ENCODE measurements at regions not wholly inside any gene's neighbourhood (a gene's known extent, or its start where the extent isn't known, plus 50 kb on each side); places are given as distances from the start of the nearest gene placed in this dataset.
"Not testable (repeated sequence)": the region's sequence is repeated elsewhere in the genome, so short reads cannot be mapped to it uniquely, and the experiment has no call there.

DNA sequence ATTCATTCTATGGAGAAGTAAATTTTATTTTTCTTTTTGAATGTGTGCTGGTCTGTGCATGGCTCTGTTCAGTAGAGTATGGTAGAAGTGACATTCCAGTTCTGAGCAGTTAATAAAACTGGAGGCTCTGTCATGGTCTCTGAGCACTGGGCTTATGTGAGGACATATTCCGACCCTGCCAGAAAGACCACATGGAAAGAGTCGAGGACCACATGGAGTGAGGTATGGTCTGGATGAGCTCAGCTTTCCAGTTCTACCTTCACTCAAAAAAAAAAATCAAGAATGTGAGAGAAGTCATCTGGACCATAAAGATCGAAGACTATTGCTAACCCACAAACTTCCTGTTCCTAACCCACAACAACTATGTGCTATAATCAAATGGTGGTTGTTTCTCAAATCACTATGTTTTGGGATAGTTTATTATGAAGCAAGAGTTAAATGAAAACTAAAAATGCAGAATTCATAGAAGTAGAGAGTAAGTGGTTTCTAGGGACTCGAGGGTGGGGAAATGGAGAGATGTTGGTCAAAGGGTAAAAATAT, 534.2 kb upstream of the ANO5 start:
- no peak for DNase-seq (ENCODE audit: low read depth in 1 of 2, low spot score in 1 of 2)
- TF ChIP-seq JUND (IDR thresholded peaks at IDR 0.05; ENCODE audit: low read depth) = no peak

DNA sequence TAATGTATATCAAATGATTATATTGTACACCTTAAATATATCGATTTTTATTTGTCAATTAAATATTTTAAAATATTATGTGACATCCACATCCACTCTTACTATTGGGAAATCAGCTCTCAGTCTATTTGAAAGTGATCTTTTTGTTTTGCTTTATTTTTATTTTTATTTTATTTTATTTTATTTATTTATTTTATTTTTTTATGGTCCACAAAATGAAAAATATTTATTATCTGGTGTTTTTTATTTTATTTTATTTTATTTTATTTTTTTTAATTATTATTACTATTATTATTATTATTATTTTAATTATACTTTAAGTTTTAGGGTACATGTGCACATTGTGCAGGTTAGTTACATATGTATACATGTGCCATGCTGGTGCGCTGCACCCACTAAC, 533.5 kb upstream of the ANO5 start:
- DNase-seq (ENCODE audit: low read depth in 1 of 2, low spot score in 1 of 2); in situ Hi-C loops (cut with HindIII; ENCODE audit: low pct_unique_long_range_greater_than_20kb, low sequenced_read_pairs): not testable (repeated sequence)

More for the DNA sequence above, 534.2 kb upstream of the ANO5 start:
- in situ Hi-C loops (cut with HindIII; ENCODE audit: low pct_unique_long_range_greater_than_20kb, low sequenced_read_pairs) = no loop called here

DNA sequence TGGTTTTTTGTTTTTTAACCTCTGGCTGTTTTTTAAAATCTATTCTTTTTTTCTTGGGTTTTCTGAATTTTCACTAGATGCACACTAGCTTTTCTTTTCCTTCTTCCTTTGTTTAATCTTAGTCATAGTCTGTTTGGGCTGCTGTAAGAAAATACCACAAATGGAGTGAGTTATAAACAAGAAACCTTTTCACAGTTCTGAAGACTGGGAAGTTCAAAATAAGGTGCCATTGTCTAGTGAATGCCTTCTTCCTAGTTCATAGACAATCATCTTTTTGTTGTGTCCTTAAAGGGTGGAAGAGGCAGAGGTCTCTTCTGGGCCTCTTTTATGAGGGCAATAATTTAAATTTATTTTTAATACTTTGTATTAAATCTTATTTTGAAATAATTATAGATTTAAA, 532.9 kb upstream of the ANO5 start:
- in situ Hi-C loops (cut with HindIII; ENCODE audit: low pct_unique_long_range_greater_than_20kb, low sequenced_read_pairs) = no loop called here

DNA sequence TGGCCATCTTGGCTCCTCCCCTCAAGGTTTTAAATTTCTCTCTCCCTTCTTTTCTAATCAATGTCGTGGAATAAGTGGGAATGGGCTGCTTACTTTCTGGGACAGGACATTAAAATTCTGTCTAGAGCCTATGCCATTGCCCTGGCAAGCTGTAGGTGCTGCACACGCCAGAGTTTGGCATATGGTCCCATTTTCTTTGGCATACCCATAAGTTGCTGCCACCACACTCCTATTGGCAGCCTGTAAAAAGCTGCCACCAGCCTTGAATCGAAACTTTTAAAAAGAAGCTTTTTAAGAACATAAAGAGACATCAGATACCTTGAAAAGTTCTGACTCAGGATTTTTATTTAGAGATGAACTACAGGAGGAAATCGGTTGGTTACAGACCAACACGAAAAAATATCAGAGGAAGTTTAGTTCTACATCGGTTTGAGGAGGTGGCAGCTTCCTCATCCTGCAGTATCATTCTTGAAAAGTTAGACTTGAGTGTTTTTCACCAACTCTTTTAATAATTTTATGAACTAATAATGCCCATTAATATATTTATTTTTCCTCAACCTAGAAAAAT, 517.8 kb upstream of the ANO5 start:
- DNase-seq (ENCODE audit: low read depth in 1 of 2, low spot score in 1 of 2) = no peak
- no peak for TF ChIP-seq JUND (IDR thresholded peaks at IDR 0.05; ENCODE audit: low read depth)
- in situ Hi-C loops (cut with HindIII; ENCODE audit: low pct_unique_long_range_greater_than_20kb, low sequenced_read_pairs) = no loop called here

More for the DNA sequence above, 532.9 kb upstream of the ANO5 start:
- no peak for TF ChIP-seq JUND (IDR thresholded peaks at IDR 0.05; ENCODE audit: low read depth)
- no peak for DNase-seq (ENCODE audit: low read depth in 1 of 2, low spot score in 1 of 2)

DNA sequence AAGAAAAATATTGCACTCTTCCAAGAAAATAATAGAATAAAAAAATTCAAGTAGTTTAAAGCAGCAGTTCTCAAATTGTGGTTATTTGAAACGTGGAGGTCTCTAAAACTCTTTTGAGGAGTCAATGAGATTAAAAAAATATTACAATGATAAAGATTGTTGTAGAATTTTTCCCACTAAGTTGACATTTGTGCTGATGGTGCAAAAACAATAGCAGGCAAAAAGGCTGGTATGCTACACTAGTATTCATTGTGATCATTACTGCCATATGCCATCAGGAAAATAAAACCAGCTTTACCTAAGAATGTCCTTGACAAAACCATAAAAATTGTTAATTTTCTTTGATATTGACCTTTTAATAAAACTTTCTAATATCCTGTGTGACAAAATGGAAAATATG, 505.2 kb upstream of the ANO5 start:
- DNase-seq (ENCODE audit: low read depth in 1 of 2, low spot score in 1 of 2) = no peak
- in situ Hi-C loops (cut with HindIII; ENCODE audit: low pct_unique_long_range_greater_than_20kb, low sequenced_read_pairs) = no loop called here
- no peak for TF ChIP-seq JUND (IDR thresholded peaks at IDR 0.05; ENCODE audit: low read depth)

DNA sequence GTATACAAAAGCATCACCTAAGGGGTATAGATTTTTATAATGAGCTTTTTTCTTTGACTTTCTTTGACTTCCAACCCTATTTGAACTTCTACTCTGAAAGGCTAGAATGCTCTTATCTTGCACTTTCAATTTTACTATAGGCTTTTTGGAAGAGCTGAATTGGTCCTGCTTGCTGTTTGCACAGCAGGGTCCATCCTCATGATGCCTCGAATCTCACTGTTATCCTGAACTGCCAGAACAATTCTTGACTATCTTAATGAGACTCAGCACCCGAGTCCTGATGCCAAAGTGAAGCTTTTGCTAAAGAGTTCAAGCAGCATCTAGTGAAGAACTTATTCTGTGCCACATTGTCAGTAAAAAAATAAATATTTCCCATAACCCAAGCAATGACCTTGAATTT, 488.3 kb upstream of the ANO5 start:
- DNase-seq (ENCODE audit: low read depth in 1 of 2, low spot score in 1 of 2) = no peak
- in situ Hi-C loops (cut with HindIII; ENCODE audit: low pct_unique_long_range_greater_than_20kb, low sequenced_read_pairs) = no loop called here
- TF ChIP-seq JUND (IDR thresholded peaks at IDR 0.05; ENCODE audit: low read depth) = no peak

DNA sequence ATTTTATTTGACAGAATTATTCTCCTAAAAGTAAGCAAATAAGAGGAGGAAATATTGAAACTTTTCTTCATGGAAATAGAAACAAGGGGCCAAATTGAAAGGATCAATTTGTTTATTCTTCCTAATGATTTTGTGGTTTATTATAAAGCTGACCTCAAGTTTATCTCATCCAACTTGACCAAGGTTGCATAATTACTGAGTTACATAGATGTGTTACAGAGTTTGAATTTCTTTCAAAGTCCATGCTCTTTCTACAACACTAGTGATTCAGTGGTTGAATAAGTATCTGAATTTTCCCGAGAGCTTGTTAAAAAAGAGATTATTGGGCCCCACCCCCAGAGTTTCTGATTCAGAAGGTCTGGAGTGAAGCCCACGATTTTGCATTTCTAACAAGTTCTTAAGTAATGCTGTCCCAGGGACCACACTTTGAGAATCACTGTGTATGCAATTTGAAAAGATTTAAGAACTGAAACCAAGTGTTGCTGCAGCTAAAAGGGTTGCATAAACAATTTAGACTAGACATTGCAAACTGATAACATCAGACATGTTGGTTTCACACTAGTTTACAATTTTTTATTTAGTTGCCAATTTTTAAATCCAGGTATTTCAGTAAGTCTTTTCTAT, 485.7 kb upstream of the ANO5 start:
- in situ Hi-C loops (cut with HindIII; ENCODE audit: low pct_unique_long_range_greater_than_20kb, low sequenced_read_pairs) = no loop called here
- no peak for TF ChIP-seq JUND (IDR thresholded peaks at IDR 0.05; ENCODE audit: low read depth)
- DNase-seq (ENCODE audit: low read depth in 1 of 2, low spot score in 1 of 2) = no peak

DNA sequence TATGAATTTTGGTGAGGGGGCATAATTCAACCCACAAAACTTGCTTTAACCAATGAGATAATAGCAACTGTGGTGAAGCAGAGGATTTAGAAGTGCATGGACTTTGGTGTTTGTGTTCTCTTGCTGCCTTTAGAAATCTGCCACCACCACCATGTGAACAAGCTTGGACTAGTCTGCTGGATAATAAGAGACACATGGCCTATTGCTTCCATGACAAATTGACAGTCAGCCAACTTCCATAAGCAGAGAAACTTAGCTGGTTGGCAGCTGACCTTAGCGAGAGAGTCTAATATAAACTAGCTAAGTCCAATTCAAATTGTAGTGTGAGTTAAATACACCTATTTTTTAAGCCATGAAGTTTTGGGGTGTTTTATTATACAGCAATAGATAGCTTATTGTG, 482.1 kb upstream of the ANO5 start:
- in situ Hi-C loops (cut with HindIII; ENCODE audit: low pct_unique_long_range_greater_than_20kb, low sequenced_read_pairs) = no loop called here
- no peak for TF ChIP-seq JUND (IDR thresholded peaks at IDR 0.05; ENCODE audit: low read depth)
- DNase-seq (ENCODE audit: low read depth in 1 of 2, low spot score in 1 of 2) = no peak

DNA sequence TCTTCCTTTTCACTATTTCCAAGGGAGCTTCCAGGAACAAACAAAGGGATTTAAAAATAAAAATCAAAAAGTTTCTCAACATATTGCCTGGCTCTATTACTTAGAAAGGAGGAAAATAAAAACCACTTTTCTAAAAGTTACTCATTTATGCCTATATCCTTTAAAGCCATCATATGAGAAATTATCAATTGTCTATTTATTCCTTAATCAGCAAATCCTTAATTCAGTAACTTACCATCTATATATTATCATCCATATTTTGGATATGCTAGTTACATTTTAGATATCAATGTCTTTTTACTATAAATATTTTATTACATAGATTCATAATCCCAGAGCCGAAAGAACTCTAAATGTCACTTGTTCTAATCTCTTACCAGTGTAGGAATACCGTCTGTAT, 481.5 kb upstream of the ANO5 start:
- no peak for TF ChIP-seq JUND (IDR thresholded peaks at IDR 0.05; ENCODE audit: low read depth)
- in situ Hi-C loops (cut with HindIII; ENCODE audit: low pct_unique_long_range_greater_than_20kb, low sequenced_read_pairs) = no loop called here
- DNase-seq (ENCODE audit: low read depth in 1 of 2, low spot score in 1 of 2) = no peak

DNA sequence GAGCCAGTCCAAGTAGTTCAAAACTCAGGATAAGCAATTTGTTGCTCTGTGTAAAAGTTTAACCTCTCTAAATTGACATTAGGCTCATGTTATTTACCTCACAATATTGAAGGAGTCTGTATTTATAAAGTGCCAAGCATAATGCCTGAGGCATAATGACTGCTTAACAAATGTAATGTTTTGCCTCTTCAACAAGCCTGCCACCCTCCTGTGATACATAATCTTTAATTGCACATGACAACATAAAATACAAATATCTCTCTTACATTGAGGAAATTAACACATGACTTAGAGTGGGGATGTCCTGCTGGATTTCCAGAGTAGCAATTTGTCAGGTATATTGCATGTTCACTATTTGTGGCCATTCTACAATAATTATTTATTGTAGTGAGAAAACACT, 469.2 kb upstream of the ANO5 start:
- in situ Hi-C loops (cut with HindIII; ENCODE audit: low pct_unique_long_range_greater_than_20kb, low sequenced_read_pairs) = no loop called here
- TF ChIP-seq JUND (IDR thresholded peaks at IDR 0.05; ENCODE audit: low read depth) = no peak
- DNase-seq (ENCODE audit: low read depth in 1 of 2, low spot score in 1 of 2) = peak in 1 of 2 experiments; percentile 10

DNA sequence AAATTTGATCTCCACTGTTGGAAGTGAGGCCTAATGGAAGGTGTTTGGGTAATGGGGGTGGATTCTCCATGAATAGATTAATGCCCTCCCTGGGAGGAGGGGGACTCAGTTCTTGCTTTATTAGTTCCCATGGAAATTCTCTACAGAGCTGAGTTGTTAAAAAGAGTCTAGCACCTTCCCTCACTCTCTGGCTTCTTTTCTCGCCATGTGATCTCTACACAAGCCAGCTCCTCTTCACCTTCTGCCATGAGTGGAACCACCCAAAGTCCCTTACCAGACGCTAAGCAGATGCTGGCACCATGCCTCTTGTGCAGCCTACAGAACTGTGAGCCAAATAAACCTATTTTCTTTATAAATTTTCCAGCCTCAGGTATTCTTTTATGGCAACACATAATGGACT, 465.8 kb upstream of the ANO5 start:
- in situ Hi-C loops (cut with HindIII; ENCODE audit: low pct_unique_long_range_greater_than_20kb, low sequenced_read_pairs) = no loop called here
- TF ChIP-seq JUND (IDR thresholded peaks at IDR 0.05; ENCODE audit: low read depth) = no peak
- no peak for DNase-seq (ENCODE audit: low read depth in 1 of 2, low spot score in 1 of 2)

DNA sequence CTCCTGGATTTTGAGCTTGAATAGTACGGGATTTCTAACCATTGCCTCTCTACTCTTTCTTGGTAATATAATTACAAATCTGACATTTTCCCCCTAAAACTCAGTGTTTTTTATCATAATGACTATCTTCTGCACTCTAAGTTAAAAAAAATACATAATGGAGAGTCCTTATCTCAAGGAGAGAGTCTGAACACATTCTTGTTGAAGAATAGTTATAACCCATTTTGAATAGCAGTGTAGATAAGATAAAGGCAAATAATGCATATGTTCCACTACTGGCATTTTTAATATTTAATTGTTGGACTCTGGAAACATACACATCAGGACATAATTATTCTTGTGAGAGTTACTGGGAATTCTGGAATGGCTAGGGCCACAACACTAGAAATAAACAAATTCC, 456.5 kb upstream of the ANO5 start:
- no peak for DNase-seq (ENCODE audit: low read depth in 1 of 2, low spot score in 1 of 2)
- TF ChIP-seq JUND (IDR thresholded peaks at IDR 0.05; ENCODE audit: low read depth) = no peak
- in situ Hi-C loops (cut with HindIII; ENCODE audit: low pct_unique_long_range_greater_than_20kb, low sequenced_read_pairs) = no loop called here

DNA sequence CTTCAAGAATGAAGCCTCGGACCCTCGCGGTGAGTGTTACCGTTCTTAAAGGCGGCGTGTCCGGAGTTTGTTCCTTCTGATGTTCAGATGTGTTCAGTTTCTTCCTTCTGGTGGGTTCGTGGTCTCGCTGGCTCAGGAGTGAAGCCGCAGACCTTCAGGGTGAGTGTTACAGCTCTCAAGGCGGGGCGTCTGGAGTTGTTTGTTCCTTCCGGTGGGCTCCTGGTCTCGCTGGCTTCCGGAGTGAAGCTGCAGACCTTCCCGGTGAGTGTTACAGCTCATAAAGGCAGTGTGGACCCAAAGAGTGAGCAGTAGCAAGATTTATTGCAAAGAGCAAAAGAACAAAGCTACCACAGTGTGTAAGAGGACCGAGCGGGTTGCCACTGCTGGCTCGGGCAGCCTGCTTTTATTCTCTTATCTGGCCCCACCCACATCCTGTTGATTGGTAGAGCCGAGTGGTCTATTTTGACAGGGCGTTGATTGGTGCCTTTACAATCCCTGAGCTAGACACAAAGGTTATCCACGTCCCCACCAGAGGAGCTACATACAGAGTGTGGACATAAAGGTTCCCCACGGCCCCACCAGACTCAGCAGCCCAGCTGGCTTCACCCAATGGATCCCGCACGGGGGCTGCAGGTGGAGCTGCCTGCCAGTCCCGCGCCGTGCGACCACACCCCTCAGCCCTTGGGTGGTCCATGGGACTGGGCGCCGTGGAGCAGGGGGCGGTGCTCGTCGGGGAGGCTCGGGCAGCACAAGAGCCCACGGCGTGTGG, 440.2 kb upstream of the ANO5 start:
- in situ Hi-C loops (cut with HindIII; ENCODE audit: low pct_unique_long_range_greater_than_20kb, low sequenced_read_pairs) = not testable (repeated sequence)
- peak in 1 of 2 experiments; percentile 23 for DNase-seq (ENCODE audit: low read depth in 1 of 2, low spot score in 1 of 2)

DNA sequence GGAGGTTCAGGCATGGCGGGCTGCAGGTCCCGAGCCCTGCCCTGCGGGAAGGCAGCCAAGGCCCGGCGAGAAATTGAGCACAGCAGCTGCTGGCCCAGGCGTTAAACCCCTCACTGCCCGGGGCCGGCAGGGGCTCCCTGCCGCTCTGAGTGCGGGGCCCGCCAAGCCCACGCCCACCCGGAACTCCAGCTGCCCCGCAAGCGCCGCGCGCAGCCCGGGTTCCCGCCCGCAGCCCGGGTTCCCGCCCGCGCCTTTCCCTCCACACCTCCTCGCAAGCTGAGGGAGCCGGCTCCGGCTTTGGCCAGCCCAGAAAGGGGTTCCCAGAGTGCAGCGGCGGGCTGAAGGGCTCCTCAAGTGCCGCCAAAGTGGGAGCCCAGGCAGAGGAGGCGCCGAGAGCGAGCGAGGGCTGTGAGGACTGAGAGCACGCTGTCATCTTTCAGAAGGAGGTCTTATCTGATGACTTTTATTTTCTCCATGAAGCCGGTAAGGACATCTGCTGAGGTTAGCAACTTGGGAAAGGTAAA, 439.6 kb upstream of the ANO5 start:
- DNase-seq (ENCODE audit: low read depth in 1 of 2, low spot score in 1 of 2) = not testable (repeated sequence)

More for the DNA sequence above, 439.6 kb upstream of the ANO5 start:
- in situ Hi-C loops (cut with HindIII; ENCODE audit: low pct_unique_long_range_greater_than_20kb, low sequenced_read_pairs) = not testable (repeated sequence)
